GM19397 (cell line): ENCODE measurements at regions not wholly inside any gene's neighbourhood (a gene's known extent, or its start where the extent isn't known, plus 50 kb on each side); places are given as distances from the start of the nearest gene placed in this dataset.
"Not testable (repeated sequence)": the region's sequence is repeated elsewhere in the genome, so short reads cannot be mapped to it uniquely, and the experiment has no call there.

Experiments used
- ATAC-seq: cut with Tn5 transposase; IDR thresholded peaks from one replicate; pipeline ENCODE4 v1.9.1; 2021; ENCODE audit warnings: mild to moderate bottlenecking, moderate library complexity; ENCODE audit not compliant: unreplicated experiment

DNA sequence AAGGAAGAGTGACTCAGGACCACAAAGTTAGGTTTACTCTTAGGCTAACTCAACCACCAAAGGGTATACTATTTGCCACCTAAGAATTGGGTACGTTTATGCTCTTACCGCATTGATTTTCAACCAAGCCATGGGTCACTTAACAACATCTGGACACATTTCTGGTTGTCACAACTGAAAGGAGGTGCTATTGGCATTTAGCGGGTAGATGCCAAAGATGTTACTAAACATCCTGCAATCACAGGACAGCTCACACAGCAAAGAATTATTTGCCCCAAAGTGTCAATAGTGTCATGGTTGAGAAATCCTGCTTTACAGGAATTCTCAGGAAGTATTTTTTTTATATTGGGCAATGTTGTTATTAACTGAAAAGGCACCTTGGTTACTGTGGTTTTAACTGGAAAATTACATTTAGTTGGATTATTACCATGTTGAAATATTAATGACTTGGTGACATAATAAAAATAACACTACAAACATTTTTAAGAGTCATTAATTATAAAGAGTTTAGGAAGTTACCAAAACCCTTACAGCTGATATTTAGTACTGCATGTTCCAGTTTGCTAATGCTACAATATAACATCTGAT, 185.0 kb upstream of the TMEM196 start:
- no peak for ATAC-seq

DNA sequence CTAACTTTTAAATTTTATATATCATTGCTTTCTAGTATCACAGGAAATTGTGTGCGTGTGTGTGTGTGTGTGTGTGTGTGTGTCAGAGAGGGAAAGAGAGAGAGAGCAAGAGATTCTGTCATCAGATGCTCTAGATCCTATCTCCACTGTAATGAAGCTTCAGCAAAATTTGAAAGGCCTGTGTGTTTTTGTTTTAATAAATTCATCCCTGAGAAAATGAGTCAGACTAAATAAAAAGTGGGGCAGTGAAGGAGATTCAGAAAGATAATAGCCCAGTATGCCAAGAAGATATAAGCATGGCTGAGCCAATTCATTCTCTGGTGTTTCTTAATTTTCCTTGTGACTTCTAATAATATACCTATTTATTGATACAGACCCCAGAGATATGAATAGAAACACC, 184.2 kb upstream of the TMEM196 start:
- ATAC-seq: no peak

DNA sequence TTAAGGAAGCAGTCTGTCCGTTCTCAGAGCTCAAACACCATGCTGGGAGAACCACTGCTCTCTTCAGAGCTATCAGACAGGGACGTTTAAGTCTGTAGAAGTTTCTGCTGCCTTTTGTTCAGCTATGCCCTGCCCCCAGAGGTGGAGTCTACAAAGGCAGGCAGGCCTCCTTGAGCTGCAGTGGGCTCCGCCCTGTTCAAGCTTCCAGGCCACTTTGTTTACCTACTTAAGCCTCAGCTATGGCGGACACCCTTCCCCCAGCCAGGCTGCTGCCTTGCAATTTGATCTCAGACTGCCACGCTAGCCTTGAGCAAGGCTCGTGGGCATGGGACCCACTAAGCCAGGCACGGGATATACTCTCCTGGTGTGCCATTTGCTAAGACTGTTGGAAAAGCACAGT, 180.7 kb upstream of the TMEM196 start:
- ATAC-seq: not testable (repeated sequence)

DNA sequence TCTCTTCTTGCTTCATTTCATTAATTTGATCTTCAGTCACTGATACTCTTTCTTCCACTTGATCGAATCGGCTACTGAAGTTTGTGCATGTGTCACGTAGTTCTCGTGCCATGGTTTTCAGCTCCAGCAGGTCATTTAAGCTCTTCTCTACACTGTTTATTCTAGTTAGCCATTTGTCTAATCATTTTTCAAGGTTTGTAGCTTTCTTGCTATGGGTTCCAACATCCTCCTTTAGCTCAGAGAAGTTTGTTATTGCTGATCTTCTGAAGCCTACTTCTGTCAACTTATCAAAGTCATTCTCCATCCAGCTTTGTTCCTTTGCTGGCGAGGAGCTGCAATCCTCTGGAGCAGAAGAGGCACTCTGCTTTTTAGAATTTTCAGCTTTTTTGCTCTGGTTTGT, 180.0 kb upstream of the TMEM196 start:
- ATAC-seq: not testable (repeated sequence)

DNA sequence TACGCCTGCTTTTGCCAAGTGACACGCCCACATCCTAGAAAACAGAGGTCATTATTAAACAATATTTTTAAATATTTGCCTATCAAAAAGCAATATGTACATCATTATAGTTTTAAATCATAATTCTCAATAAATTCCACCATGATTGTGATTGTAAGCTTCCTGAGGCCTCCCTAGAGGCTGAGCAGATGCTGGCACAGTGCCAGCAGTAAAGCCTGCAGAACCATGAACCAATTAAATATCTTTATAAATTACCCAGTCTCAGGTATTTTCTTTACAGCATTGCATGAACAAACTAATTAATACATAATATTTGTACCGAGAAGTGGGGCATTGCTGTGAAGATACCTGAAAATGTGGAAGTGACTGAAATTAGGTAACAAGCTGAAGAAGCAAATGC, 174.7 kb upstream of the TMEM196 start:
- ATAC-seq: no peak

DNA sequence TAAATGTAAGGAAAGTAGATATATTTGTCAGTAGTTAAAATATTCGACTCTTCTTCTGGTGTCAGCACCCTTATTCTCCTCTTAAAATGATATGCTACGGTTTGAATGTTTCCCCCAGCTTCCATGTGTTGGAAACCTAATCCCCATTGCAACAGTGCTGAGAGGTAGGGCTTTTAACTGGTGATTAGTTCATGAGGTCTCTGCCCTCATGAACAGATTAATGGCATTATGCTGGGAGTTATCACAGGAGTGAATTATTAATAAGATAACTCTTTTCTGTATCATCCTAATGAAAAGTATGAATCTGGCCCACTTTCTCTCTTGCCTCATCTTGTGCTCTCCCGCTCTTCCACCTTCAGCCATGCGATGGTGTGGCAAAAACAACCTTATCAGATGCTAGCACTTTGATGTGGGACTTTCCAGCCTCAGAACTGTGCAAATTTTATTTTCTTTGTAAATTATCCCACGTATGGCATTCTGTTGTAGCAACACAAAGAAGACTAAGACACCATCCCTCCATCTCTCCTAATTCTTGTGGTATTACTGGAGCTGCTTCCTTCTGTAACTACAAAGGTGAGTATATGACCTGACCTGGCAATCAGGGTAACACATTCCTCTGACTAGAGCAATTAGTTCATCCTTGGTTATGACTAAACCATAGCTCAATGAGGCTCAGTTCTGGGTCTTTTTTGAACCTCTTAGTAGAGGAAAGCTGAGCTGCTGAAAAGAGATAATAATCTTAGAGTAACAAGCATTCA, 171.1 kb upstream of the TMEM196 start:
- no peak for ATAC-seq

DNA sequence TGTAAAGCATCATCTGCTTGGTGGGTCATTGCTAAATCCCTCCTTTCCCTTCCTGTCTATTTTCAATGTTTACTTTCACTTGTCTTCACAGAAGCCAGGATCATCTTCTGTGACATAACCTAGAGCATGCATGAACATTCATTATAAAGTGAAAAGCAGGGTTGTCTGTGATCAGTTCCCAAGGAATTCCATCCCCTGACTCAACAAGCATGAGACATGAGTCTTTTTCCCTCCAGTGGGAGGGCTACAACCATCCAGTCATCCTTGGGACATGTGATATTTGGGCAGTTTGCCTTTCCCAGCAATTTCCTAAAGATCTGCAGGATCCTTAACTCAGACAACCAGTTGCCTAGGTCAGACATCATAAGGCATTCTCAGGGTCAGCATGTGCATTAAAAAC, 166.3 kb upstream of the TMEM196 start:
- no peak for ATAC-seq

DNA sequence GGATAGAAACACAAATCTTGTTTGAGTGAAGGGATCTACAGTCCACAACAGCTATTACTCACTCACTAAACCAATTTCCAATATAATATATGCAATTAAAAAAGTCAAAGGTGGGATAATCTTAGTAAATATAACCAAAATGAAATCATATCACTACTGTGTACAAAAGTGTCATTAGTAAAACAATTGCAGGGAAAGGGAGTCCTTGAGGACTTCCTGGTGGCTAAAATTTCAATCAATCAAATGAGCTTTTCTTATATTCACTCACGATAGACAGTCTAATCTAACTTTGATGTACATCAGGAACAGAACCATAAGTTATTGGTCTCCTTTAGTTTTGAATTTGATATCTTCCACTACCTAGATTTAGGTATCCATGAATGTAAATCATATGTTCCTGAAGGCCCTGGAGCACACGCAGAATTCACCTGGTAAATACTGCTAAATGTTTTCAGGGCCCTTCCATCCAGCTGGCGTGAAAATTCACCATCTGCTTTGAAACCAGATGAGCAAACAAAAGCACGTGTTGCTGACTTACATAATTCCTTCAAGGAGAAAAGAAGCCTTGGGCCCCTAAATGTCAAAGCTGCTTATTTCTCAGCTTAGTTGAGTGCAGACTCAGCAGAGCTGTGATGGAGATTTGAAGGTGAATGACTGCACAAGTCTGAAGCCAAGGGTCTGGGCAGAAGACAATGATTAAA, 159.3 kb upstream of the TMEM196 start:
- no peak for ATAC-seq

DNA sequence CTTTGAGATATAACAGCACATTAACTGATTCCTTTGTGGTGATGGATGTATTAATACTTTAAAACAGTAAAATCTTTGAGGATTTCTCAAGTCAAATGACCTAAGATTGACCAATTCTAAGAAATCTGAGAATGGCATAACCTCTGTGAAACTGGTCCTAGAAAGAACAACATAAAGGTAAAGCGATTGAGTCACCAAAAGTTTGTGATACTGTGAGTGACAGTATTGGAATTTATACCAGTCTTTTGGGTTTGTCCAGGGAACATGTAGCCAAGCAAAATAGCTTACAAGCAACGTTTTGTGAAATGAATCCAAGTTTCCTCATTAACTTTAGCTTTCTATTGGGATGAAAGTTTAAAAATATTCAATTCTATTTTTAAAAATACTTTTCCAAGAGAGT, 157.4 kb upstream of the TMEM196 start:
- ATAC-seq: no peak

DNA sequence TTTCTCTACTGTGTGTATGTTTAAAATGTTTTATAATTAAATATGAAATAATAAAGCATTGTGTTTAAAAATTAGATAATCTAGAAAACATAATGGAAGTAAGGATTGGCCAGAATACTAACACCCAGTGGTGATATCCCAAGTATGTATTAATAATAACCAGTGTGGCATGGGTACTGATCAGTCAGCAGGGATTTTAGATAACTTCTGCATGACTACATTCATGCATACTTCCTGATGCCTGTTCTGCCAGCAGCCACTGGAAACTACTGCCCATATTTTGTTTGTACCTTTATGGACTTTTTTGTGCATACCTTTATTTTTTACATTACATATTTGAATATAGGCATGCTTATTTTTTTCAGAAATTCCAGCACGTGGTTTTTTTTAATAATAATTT, 156.6 kb upstream of the TMEM196 start:
- ATAC-seq: no peak

DNA sequence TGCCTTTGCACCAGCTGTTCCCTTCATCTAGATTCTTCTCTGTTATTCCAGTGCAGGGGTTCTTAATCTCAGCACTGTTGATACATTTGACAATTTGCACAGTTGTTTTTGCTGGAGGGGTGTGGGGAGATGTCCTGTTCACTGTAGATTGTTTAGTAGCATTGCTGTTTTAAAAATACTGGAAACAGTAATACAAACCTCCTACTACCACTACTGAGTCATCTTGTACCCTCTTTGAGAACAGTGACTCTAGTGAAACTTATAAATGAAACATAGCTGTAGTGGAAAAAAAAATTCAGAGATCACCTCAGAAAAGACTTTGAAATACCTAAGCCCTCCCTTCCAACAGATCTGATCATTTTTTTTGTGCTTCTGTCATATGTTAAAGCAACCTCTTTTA, 154.8 kb upstream of the TMEM196 start:
- peak; percentile 52 for ATAC-seq

DNA sequence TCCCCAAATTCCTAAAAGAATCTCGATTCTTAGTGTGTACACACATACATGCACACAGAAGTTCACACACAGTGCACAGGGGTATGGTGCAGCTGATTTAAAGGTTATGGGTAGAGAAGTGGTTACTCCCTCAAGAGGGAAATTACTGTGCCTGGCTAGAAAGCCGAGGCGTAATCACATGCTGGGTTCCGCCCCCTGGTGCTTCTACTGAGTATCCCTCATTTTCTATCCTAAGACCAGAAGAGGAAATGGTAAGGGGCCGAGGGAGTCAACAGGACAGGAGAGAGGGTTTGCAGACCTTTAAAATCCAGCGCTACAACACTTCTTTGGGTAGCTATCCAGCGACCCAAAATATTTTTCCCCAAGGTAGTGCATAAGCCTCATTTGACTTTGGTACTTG, 147.3 kb upstream of the TMEM196 start:
- ATAC-seq: no peak

DNA sequence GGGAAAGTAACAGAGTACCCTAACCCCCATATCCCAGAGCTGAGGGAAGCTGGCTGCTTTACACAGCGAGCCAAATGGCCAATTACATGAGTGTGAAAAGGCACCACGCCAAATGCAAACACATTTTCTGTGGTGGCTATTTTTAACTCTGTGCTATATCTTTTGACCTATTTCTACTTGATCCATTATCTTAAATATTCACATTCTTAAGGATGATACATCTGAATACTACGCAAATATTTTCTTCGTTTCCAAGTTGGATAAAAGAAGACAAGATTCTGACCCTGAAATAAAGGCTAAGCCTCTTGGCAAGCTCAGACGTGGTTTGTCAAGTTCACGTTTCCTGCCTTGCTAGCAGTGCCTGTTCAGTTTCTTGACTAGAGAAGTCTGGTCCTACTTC, 146.7 kb upstream of the TMEM196 start:
- ATAC-seq: no peak

DNA sequence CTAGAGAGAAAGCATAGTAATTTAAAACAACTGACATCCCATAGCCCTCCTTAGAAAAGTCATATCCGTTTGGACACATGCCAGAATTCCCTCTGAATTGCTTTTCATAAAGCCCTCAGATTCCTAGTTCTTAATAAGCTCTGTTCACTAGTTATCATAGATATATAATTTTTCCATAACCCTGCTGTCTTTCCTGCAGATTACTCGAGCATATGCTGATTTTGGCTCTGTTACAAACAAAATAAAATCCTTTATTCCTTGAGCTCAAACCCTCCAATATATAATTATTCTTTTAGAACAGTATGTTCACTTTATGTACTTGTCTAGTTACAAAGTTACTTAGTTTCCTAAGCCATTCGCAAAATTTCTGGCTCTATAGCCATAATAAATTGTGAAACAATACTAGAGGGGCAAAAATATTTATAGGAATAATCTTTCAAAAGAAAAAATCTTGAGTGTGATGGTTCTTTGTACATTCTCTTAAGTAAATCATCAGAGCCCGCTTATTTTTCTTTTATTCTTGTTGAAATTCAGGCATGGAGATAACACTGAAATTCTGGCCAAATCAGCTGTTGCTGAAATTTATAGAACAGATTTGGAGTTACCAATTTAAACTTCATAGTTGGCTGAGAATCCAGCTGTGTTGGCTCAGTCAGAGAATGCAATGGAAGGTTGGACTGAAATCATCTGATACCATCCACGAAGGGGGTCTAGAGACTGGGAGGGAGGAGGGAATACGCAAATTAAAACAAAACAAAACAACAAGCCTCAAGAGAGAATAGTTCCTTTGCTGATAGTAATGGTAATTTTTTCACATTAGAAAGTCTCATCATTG, 146.1 kb upstream of the TMEM196 start:
- no peak for ATAC-seq

DNA sequence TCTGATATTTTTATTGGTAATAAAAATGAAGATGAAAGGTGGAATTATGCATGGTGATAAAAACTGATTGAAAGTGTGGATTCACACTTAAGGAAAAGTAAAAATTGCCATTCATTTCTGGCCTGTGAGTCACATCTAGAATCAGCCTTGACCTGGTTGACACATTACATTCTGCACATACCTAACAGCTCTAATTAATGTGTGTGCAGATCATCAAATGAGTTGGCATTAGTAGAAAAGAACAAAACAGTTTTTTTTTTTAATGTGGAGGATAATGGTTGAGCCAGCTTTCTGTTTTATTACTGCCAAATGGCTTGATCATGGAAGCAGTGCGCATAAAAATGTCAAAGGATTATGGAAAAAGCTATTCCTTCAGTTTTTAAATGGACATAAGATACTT, 142.6 kb upstream of the TMEM196 start:
- no peak for ATAC-seq

DNA sequence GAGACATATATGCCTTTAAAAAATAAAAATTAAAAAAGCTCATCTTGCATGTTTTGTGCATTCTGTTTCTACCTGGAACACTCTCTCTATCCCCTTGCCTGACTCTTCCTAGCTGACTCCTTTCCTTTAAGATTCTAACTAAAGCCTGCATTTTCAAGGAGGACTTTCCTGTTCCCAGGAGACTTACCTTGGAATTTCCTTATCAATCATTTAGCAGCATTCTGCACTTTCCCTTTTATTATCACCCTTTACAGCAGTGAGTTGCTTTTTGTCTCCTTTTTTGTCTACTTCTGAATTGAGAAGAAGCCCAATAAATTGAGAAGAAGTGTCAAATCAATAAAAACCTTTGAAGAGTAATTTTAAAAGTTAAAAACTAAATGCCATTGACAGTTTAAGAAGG, 142.2 kb upstream of the TMEM196 start:
- ATAC-seq: no peak

DNA sequence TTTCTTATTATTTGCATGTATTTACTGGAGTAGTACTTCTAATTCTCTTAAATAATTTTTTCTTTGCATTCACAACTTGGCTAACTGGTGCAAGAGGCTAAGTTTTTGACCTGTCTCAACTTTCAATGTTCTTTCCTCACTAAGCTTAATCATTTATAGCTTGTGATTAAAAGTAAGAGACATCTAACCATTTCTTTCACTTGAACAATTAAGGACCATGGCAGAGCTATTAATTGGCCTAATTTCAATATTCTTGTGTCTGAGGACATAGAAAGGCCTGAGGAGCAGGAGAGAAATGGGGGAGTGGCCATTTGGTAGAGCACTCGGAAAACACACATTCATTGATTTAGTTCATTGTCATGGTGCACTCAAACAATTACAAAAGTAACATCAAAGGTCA, 141.4 kb upstream of the TMEM196 start:
- no peak for ATAC-seq

DNA sequence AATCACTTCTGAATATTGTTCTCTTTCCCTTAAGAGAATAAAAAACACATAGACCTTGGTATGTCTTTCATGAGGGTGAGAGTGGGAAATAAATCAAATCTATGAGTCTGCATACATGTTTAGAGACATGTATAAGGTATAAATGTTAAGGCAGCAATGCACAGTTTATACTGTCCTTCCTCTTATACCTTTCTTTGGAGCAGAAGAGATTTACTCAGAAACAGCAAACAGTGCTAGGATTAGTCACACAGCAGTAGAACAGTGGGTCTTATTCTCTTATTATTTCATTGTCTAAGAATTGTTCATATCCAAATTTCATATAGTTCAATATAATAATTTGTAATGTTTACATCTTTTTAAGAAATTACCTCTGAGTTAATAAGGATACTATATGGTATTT, 126.7 kb upstream of the TMEM196 start:
- ATAC-seq: no peak

DNA sequence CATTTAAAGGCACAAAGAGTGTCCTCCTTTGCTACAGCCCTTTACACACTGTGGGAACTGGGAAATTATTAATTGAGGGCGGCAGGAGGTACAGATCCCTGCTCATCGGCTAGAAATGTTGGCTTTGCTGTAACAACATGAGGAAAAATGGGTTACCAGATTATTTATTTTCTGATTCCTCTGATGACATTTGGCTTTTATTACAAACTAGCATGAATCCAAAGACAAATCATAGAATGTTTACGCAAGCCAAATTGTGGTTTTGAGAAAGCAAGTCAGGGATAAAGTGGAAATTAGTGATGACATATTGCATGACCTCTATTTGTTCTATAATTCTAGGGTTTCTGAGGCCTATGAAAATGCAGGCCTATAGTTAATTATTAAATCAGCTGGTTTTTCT, 126.1 kb upstream of the TMEM196 start:
- ATAC-seq: no peak

DNA sequence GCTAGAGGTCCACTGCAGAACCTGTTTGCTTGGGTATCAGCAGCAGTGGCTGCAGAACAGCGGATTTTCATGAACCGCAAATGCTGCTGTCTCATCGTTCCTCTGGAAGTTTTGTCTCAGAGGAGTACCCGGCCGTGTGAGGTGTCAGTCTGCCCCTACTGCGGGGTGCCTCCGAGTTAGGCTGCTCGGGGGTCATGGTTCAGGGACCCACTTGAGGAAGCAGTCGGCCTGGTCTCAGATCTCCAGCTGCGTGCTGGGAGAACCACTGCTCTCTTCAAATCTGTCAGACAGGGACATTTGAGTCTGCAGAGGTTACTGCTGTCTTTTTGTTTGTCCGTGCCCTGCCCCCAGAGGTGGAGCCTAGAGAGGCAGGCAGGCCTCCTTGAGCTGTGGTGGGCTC, 109.5 kb upstream of the TMEM196 start:
- ATAC-seq: not testable (repeated sequence)

DNA sequence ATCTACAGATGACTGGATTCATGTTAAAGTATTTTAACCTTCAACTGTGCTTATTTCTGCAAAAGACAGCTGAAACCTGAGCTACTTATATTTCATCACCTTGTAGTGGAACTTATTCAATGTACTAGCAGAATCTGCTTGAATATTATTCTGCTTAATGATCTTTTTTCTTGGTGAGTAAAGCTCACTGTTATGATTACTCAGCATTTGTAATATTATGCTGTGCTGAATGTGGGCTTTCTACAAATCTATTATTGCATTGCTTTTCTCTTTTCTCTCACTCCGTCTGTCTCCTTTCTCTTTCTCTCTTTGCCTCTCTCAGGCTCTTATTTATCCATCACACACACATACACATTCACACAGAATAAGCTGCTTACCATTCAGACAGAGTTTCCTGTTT, 98.7 kb upstream of the TMEM196 start:
- no peak for ATAC-seq
